Upper lobe of left lung (tissue), 4 donors: ENCODE measurements at regions not wholly inside any gene's neighbourhood (a gene's known extent, or its start where the extent isn't known, plus 50 kb on each side); places are given as distances from the start of the nearest gene placed in this dataset.

ENCODE experiments used
- EP300 ChIP-seq, 4 donors: sonication (generic); formaldehyde crosslinking; IDR thresholded peaks; one replicate each; pipeline ENCODE4 v1.5.1; 2017; ENCODE audit warnings: antibody characterized with exemption in 4 of 4, control low read depth in 2 of 4
- POLR2A ChIP-seq, 4 donors: fragments of 450-650 bp; IDR thresholded peaks; one replicate each; pipeline ENCODE4 v1.5.1; 2016 to 2017; ENCODE audit warnings: antibody characterized with exemption in 4 of 4, mild to moderate bottlenecking in 2 of 4
- TF ChIP-seq, protein P1 (sequence below), 6 experiments: fragments of 450-650 bp in 4 of 6; fragments of 200-600 bp in 2 of 6; sonication (generic) in 2 of 6; IDR thresholded peaks; one replicate each; pipeline ENCODE4 v1.5.1; 2016 to 2019; ENCODE audit warnings: antibody characterized with exemption in 6 of 6

DNA sequence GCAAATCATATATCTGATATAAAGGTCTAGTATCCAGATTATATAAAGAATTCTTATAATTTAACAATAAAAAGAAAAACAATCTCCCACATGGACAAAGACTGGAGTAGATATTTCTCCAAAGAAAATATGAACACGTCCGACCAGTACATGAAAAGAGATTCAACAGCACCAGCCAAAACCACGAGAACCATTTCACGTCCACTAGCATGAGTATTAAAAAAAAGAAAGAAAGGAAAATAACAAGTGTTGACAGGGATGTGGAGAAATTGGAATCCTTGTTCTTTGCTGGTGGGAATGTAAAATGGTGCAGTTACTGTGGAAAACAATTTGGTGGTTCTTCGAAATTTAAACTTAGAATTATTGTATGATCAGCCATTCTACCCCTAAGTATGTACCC lies 432.7 kb upstream of the TRIB2 start:
- TF ChIP-seq EP300 (IDR thresholded peaks at IDR 0.05) (no peak), POLR2A (IDR thresholded peaks at IDR 0.05) (no peak)
- TF ChIP-seq, protein P1, sequence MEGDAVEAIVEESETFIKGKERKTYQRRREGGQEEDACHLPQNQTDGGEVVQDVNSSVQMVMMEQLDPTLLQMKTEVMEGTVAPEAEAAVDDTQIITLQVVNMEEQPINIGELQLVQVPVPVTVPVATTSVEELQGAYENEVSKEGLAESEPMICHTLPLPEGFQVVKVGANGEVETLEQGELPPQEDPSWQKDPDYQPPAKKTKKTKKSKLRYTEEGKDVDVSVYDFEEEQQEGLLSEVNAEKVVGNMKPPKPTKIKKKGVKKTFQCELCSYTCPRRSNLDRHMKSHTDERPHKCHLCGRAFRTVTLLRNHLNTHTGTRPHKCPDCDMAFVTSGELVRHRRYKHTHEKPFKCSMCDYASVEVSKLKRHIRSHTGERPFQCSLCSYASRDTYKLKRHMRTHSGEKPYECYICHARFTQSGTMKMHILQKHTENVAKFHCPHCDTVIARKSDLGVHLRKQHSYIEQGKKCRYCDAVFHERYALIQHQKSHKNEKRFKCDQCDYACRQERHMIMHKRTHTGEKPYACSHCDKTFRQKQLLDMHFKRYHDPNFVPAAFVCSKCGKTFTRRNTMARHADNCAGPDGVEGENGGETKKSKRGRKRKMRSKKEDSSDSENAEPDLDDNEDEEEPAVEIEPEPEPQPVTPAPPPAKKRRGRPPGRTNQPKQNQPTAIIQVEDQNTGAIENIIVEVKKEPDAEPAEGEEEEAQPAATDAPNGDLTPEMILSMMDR (IDR thresholded peaks at IDR 0.05): no peak
